GM23248 (cell line): ENCODE measurements at regions not wholly inside any gene's neighbourhood (a gene's known extent, or its start where the extent isn't known, plus 50 kb on each side); places are given as distances from the start of the nearest gene placed in this dataset.

Source experiments
- DNase-seq: peaks from one replicate; pipeline ENCODE4 v3.0.0-alpha.2; 2015
- H2AFZ ChIP-seq: fragments of 200-600 bp; sonication (generic); 2 replicates; pipeline ENCODE4 v1.6.1; 2016; ENCODE audit warnings: antibody characterized with exemption
- H3F3A ChIP-seq: fragments of 200-600 bp; sonication (generic); 2 replicates; pipeline ENCODE4 v1.6.1; 2016; ENCODE audit warnings: mild to moderate bottlenecking, antibody characterized with exemption, mixed run types; ENCODE audit not compliant: insufficient read depth
- H3K27ac ChIP-seq: fragments of 200-600 bp; sonication (generic); 2 replicates; pipeline ENCODE4 v1.5.1; 2016; ENCODE audit warnings: mild to moderate bottlenecking
- H3K27me3 ChIP-seq: fragments of 200-600 bp; sonication (generic); replicated peaks from 2 replicates; pipeline ENCODE4 v1.6.1; 2016; ENCODE audit warnings: mild to moderate bottlenecking; ENCODE audit not compliant: insufficient read depth
- H3K36me3 ChIP-seq: fragments of 200-600 bp; sonication (generic); 2 replicates; pipeline ENCODE4 v1.6.1; 2016; ENCODE audit warnings: low read depth, mild to moderate bottlenecking
- H3K4me1 ChIP-seq: fragments of 200-600 bp; sonication (generic); 2 replicates; pipeline ENCODE4 v1.6.1; 2016; ENCODE audit warnings: mild to moderate bottlenecking; ENCODE audit not compliant: insufficient read depth
- H3K4me2 ChIP-seq: fragments of 200-600 bp; sonication (generic); one replicate; pipeline ENCODE4 v1.6.1; 2016; ENCODE audit warnings: mild to moderate bottlenecking; ENCODE audit not compliant: unreplicated experiment
- H3K4me3 ChIP-seq: fragments of 200-600 bp; sonication (generic); 2 replicates; pipeline ENCODE4 v1.5.1; 2016; ENCODE audit warnings: mild to moderate bottlenecking
- H3K79me2 ChIP-seq: fragments of 200-600 bp; sonication (generic); 2 replicates; pipeline ENCODE4 v1.6.1; 2016; ENCODE audit warnings: mild to moderate bottlenecking; ENCODE audit not compliant: insufficient read depth
- H3K9ac ChIP-seq: fragments of 200-600 bp; sonication (generic); 2 replicates; pipeline ENCODE4 v1.6.1; 2016; ENCODE audit warnings: mild to moderate bottlenecking
- H3K9me2 ChIP-seq: fragments of 200-600 bp; sonication (generic); 2 replicates; pipeline ENCODE4 v1.6.1; 2016; ENCODE audit warnings: mixed run types, mild to moderate bottlenecking, moderate library complexity; ENCODE audit not compliant: insufficient read depth
- H3K9me3 ChIP-seq: fragments of 200-600 bp; sonication (generic); one replicate; pipeline ENCODE4 v1.6.1; 2017; ENCODE audit warnings: low read depth
- H4K20me1 ChIP-seq: fragments of 200-600 bp; sonication (generic); 2 replicates; pipeline ENCODE4 v1.6.0; 2016; ENCODE audit not compliant: insufficient read depth
- EZH2 ChIP-seq: fragments of 200-600 bp; sonication (generic); IDR thresholded peaks from 2 replicates; pipeline ENCODE4 v1.6.1; 2018; ENCODE audit warnings: antibody characterized with exemption, mild to moderate bottlenecking; ENCODE audit not compliant: insufficient read depth, poor library complexity, severe bottlenecking
- EZH2phosphoT487 ChIP-seq: fragments of 200-600 bp; sonication (generic); IDR thresholded peaks from 2 replicates; pipeline ENCODE4 v1.6.1; 2018; ENCODE audit warnings: antibody characterized with exemption, moderate library complexity, mild to moderate bottlenecking, low read depth; ENCODE audit not compliant: insufficient read depth
- WGBS, 2 experiments: methylation state at CpG; one replicate each; pipeline ENCODE4 v1.1.6; 2015 to 2017; ENCODE audit warnings: low lambda C conversion rate in 2 of 2, low coverage in 1 of 2; ENCODE audit errors: missing lambda C conversion rate in 2 of 2; 5-methylcytosine and 5-hydroxymethylcytosine counted together
- in situ Hi-C: fragments of 300-500 bp; cut with MboI; formaldehyde crosslinking; loops from 2 replicates; pipeline ENCODE4 v1.15.0; 2020

- H3K9me2 ChIP-seq = no peaks in the 10 kb centered on the region; the same call in 1 of the 2 replicates
- 14 to 17% methylated on average over 4 of the region's 4 CpGs for WGBS, 2 experiments
These were observed 101.2 kb downstream of the HDGFL1 start for GRCh38 chr6:22670605-22671004.

GRCh38 chr6:22673474-22673873 is 104.1 kb downstream of the HDGFL1 start:
- no peaks in the 10 kb centered on the region for H3K27me3 ChIP-seq
- H3K4me3 ChIP-seq = no peak overlapping the region
- H2AFZ ChIP-seq = no peak overlapping the region
- 75% methylated on average over 3 of the region's 3 CpGs for WGBS, 2 experiments
- H3K27ac ChIP-seq = no peak overlapping the region
- no peaks in the 10 kb centered on the region for H3F3A ChIP-seq
- no peaks in the 10 kb centered on the region for H3K36me3 ChIP-seq
- no peak overlapping the region for H3K9ac ChIP-seq
- no peak for DNase-seq
- in situ Hi-C loops = no loop called here
- no peak overlapping the region for H3K4me2 ChIP-seq
- H3K79me2 ChIP-seq = no peaks in the 10 kb centered on the region
- TF ChIP-seq EZH2phosphoT487 (no peak), EZH2 (no peak)
- no peaks in the 10 kb centered on the region for H4K20me1 ChIP-seq
- no peaks in the 10 kb centered on the region for H3K9me3 ChIP-seq
- H3K4me1 ChIP-seq = no peaks in the 10 kb centered on the region
- H3K9me2 ChIP-seq = no peaks in the 10 kb centered on the region

More at GRCh38 chr6:22670605-22671004, 101.2 kb downstream of the HDGFL1 start:
- no peak for DNase-seq
- Histone ChIP-seq H4K20me1 (no peaks in the 10 kb centered on the region), H2AFZ (no peak overlapping the region), H3K9me3 (no peaks in the 10 kb centered on the region), H3F3A (no peaks in the 10 kb centered on the region), H3K79me2 (no peaks in the 10 kb centered on the region), H3K27ac (no peak overlapping the region), H3K27me3 (no peaks in the 10 kb centered on the region), H3K9ac (no peak overlapping the region), H3K4me3 (no peak overlapping the region), H3K4me1 (no peaks in the 10 kb centered on the region), H3K4me2 (no peak overlapping the region), H3K36me3 (no peaks in the 10 kb centered on the region)
- no peak for TF ChIP-seq EZH2
- TF ChIP-seq EZH2phosphoT487 = no peak
- in situ Hi-C loops = no loop called here

GRCh38 chr6:22680950-22681349 is 111.6 kb downstream of the HDGFL1 start:
- no peaks in the 10 kb centered on the region for H3K27me3 ChIP-seq
- H3K79me2 ChIP-seq = no peaks in the 10 kb centered on the region
- no peaks in the 10 kb centered on the region for H3K9me3 ChIP-seq
- no peak overlapping the region for H3K27ac ChIP-seq
- 70% methylated on average over 7 of the region's 7 CpGs for WGBS, 2 experiments
- no peak overlapping the region for H3K9ac ChIP-seq
- in situ Hi-C loops = no loop called here
- H4K20me1 ChIP-seq = no peaks in the 10 kb centered on the region
- H3K36me3 ChIP-seq = no peaks in the 10 kb centered on the region
- H2AFZ ChIP-seq = no peak overlapping the region
- H3F3A ChIP-seq = no peaks in the 10 kb centered on the region
- TF ChIP-seq EZH2phosphoT487 (no peak), EZH2 (no peak)
- H3K9me2 ChIP-seq = no peaks in the 10 kb centered on the region
- no peak for DNase-seq
- no peak overlapping the region for H3K4me2 ChIP-seq
- H3K4me3 ChIP-seq = no peak overlapping the region
- no peaks in the 10 kb centered on the region for H3K4me1 ChIP-seq

GRCh38 chr6:22681761-22682160 is 112.4 kb downstream of the HDGFL1 start:
- in situ Hi-C loops = no loop called here
- H4K20me1 ChIP-seq = no peaks in the 10 kb centered on the region
- H3K27me3 ChIP-seq = no peaks in the 10 kb centered on the region
- no peak overlapping the region for H3K4me2 ChIP-seq
- H3K4me1 ChIP-seq = no peaks in the 10 kb centered on the region
- H3K4me3 ChIP-seq = no peak overlapping the region
- no peak for TF ChIP-seq EZH2phosphoT487
- TF ChIP-seq EZH2 = no peak
- no peaks in the 10 kb centered on the region for H3K9me2 ChIP-seq
- no peaks in the 10 kb centered on the region for H3K9me3 ChIP-seq
- H3F3A ChIP-seq = no peaks in the 10 kb centered on the region
- H3K9ac ChIP-seq = no peak overlapping the region
- no peaks in the 10 kb centered on the region for H3K79me2 ChIP-seq
- H3K36me3 ChIP-seq = no peaks in the 10 kb centered on the region
- 13 to 18% methylated on average over 3 of the region's 3 CpGs for WGBS, 2 experiments
- DNase-seq = no peak
- H2AFZ ChIP-seq = no peak overlapping the region
- no peak overlapping the region for H3K27ac ChIP-seq

GRCh38 chr6:22682979-22683378 is 113.6 kb downstream of the HDGFL1 start:
- Histone ChIP-seq H3K27ac (no peak overlapping the region), H3F3A (no peaks in the 10 kb centered on the region), H3K4me2 (no peak overlapping the region), H3K4me1 (no peaks in the 10 kb centered on the region), H3K9me3 (no peaks in the 10 kb centered on the region), H3K36me3 (no peaks in the 10 kb centered on the region), H2AFZ (no peak overlapping the region), H3K9me2 (no peaks in the 10 kb centered on the region), H3K79me2 (no peaks in the 10 kb centered on the region), H4K20me1 (no peaks in the 10 kb centered on the region), H3K9ac (no peak overlapping the region), H3K4me3 (no peak overlapping the region), H3K27me3 (no peaks in the 10 kb centered on the region)
- in situ Hi-C loops = no loop called here
- no peak for TF ChIP-seq EZH2
- no peak for DNase-seq
- WGBS, 2 experiments = 42 to 44% methylated on average over 6 of the region's 6 CpGs
